Stimulated activated CD4-positive, alpha-beta T cell treated with anti-CD3 and anti-CD28 coated beads, Interleukin-4, amount 100 ng/mL, for 24 hours (primary cell): ENCODE measurements at regions not wholly inside any gene's neighbourhood (a gene's known extent, or its start where the extent isn't known, plus 50 kb on each side); places are given as distances from the start of the nearest gene placed in this dataset.
A peak's percentile ranks its signal among the peaks of the same experiment; 100 is the strongest.

Experiments
- DNase-seq: peaks from one replicate; pipeline ENCODE4 v3.0.0-alpha.2; 2020

DNA sequence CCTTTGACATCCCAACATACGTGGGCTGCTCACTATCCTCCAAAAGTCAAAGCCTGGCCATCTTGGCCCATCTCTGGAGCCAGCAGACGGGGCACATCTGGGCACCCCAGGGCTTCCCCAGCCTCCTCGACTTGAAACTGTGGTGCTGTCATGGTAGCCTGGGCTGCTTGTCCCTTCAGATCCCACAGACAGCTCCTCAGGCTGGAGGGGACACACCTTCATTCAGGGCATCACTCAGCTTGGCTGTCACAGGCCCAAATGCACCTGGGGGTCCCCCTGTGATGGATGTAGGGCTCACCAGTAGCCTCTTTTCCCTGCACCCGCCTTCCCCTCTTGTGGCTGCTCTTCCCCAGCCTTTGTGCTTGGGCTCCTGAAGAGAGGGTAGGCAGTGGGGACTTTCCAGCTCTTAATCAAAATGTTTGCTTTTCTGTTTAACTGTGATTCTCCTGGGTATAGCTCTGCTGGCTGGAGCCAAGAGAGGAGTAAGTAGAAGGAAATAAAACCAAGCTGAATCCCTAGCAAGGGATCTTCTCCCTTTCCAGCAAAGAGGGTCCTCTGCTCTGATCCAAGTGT, 92.3 kb downstream of the GYPC start:
- no peak for DNase-seq

DNA sequence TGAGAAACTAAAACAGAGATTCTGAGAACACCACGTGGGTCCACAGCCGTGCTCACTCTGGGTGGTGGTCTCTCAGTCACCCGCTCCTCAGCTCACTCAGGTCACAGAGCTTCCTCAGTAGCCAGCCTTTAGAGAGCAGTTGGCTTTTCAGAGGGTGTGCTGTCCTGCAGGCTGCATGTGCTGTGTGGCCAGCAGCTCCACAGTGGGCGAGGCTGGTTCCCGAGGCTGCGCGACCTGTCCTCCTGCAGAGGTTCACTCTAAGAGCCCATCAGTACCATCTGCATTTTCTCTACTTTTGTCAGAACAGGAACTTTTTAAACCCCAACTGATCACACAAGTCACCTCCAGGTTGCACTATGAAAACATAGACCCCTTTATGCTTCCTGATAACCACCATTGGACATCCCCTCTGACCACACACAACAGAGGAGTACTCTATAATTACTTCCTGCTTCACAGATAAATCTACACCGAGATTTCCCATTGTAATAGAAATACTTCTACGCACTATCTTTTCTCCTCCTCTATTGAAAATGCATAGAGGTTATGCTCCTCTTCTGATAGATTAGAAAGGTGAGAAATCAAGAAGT, 93.1 kb downstream of the GYPC start:
- DNase-seq, result no peak

DNA sequence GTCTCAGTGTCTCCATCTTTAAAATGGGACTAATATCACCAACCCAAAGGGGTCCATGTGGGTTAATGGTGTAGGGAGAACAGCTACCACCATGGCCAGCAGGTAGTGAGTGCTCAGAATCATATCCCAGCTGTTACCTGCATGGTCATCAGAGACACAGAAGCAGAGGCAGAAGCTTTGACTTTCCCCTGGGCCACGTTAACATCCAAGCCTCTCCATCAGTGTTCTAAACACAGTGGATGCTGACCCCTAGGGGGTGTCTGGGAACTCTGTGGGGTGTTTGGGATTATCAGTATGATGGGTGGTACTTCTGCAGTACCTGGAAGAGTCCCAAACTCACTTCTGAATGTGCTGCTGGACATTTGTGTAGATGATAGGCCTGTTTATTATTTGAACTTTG, 93.6 kb downstream of the GYPC start:
- DNase-seq, result no peak

DNA sequence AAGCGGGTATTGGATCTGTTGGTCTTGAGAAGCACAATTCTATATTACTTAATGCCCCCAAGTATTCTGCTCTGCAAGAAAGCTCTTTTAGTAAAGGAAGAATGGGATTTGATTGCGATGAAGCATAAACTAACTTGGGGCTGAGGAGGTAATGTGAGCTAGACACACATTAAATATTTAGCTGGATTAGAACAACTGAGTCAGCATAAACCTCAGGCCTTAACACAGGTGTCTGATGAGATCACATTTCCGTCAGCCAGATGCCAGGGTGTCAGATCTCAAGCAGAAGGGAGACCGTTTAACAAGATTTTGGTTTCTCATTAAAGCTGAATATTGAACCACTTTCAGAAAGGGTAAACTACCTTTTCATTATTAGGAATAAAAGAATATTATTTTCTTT, 94.5 kb downstream of the GYPC start:
- no peak for DNase-seq

DNA sequence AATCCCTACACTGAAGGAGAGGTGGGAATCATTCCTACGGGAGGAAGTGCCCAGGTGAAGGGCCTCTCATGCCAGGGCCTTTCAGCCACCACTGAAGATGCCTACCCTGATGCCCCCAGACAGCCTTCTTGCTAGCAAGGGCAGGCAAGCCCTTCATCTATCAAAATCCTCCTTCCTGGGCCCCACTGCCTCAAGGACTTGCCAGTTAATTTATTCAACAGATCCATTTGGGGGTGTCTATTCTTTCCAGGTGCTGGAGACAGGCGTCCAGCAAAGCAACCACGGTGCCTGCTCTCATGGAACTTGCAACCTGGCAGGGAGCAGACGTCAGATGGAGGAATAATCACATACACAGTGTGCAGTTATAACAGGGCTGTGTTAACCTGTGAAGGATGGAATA, 95.5 kb downstream of the GYPC start:
- no peak for DNase-seq

DNA sequence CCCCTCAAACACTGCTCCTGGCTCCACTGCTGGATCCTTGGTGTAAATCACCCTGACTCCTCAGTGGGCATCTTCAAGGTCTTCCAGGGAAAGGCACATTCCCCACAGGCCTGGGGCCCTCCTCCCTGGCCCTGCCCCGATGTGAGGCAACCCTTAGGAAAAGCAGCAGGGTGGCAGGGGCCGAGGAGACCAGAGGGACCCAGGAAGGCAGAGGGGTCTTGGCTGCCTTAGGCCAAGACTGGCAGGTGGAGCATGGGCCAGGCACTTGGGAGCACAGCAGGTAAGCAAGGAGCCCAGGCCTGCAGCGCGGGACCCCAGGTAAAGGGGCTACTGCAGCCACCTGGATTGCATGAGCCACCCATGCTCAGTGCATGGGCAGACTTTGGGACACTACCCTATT, 96.9 kb downstream of the GYPC start:
- no peak for DNase-seq

DNA sequence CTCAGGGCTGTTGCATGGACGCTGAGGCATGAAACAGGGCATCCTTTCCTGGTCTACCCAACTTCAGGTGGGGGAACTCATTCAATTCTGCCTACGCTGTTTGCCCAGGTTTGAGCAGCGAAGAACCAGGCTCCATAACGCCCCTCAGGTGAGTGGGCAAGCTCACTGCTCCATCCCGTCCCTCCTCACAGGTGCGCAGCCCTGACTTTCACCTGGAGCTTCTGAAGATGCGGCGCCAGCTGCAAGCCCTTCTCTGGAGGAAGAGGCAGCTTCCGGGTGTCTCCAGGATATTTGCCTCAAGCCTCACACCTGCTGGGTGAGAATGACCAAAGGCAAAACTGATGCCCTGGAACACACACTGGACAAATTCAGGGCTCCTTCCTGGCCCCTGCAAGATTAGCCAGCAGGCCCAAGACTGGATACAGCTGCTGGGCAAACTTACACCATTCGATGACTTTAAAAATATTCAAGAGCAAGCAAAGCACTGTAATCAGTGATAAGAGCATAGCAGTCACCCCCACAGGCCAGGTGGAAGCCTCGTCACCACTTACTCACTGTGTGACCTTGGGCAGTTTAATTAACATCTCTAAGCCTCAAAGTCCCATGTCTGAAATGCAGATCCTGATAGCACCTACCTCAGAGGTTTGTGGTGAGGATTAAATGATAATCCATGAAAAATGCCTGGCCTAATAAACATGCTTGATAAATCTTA, 97.7 kb downstream of the GYPC start:
- no peak for DNase-seq

DNA sequence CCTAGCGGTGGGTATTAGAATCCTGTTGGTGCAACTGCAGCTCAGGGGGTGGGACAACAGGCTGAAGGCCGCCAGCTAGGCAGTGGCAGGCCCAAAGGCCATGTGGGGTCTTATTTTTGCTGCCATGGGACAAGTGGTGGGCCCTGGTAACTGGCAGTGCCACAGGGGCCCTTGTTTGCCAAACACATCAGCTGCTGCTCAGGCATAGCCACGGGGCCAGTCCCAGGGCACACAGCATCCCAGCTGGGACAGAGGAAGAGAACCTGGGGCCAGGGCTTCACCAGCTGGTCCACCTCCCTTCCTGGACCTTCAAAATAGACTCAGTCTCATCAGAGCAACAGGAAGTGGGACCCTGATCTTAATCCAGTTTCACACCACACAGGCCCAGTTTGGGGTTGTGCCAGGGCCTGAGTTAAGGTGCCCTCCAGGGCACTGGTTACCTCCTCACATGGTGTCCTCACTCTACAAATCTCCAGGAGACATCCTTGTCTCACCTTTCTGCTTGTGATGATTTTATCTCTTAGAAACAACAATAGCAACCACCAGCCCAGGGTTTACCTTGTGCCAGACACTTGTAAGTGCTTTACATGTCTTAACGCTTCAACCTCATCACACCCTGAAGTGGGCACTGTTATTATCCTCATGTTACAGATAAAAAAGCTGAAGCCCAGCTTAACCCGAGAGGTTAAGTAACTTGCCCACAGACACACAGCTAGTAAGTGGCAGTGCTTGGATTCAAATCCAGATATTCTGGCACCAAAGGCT, 98.5 kb downstream of the GYPC start:
- no peak for DNase-seq

DNA sequence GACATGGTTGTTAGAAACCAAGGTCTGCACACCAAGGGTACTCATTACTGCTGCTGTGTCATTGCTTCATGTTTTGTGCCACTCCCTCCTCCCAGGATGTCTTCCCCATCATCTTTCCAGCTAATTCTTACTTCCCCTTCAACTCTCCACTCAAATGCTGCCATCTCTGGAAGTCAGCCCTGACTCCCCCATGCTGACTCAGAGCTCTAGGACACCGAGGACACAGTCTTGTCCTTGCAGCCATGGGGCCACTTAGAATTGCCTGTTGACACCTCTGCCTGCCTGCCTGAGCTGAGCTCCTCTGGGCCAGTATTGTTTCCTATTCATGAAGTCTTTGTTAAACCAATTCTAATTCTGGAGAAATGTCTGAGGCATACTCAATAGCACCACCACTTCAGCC, 100.2 kb downstream of the GYPC start:
- DNase-seq, result no peak

DNA sequence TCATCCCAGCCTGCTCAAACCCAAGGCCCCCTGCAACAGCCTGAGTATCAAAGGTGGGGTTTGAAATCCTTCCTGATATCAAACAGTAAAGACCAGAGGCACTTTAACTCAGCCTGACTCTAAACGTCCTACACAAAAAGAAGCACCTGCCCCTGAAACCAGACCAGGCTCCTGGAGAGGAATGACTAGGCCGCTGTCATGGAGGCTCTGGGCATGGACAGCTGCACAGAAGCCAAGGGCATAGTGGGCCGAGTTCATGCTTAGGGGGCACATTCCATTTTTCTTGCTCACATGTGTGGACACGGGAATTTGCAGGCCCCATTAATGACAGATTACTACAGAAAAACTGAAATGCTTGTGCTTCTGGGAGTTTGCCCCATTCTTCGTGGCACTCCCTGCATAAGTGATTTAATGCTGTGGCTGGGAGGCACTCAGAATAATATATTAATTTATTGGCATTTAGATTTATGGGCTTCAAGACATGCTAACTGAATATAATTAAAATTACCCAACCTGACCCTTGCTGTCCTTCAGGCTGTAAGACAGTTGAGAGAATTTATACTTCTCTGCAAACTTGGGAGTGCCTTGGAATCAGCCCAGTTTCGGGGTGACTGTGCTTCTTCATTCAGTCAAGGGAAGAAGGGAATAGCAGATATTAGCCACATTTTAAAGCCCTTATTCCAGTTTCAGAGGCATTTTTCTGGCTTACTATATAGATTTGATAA, 105.5 kb downstream of the GYPC start:
- no peak for DNase-seq

DNA sequence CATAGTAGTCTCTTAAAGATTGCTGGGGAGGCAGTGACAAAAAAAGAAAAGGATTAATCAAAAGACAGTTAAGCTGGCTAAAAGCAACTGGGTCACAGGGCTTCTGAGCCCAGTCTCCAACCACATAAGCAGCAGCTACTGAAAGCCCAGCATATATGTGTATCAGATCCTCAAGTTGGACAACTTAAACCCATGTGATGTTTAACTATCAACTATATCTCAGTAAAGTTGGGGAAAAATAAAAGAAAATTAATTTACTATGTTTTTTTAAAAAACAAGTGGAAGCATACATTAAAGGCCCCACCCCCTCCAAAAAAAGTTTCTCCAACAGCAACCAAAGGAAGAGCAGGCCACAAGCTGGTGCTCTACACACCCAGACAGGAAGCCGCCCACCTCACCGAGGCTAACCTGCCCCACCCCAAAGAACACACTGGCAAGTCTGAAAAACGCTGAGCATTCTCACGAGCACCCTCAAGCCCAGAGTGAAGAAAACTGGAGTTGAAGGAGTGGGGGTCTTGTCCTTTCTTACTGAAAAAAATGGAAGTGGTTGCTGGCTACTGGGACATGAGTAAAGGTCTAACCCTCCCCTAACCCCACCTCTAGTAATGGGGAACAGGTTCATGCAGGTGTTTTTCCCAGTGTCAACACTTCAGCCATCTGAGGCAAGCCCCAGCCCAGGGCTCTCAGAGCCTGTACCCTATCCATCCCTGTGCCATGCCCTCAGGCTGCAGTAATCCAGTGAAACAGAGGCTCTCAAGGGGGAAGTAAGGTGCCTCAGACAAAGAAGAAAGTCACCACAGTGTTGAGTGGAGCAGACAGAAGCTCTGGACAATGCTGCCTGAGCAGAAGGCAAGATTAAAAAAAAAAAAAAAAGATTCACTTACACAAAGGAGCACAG, 106.3 kb downstream of the GYPC start:
- peak; percentile 29 for DNase-seq

DNA sequence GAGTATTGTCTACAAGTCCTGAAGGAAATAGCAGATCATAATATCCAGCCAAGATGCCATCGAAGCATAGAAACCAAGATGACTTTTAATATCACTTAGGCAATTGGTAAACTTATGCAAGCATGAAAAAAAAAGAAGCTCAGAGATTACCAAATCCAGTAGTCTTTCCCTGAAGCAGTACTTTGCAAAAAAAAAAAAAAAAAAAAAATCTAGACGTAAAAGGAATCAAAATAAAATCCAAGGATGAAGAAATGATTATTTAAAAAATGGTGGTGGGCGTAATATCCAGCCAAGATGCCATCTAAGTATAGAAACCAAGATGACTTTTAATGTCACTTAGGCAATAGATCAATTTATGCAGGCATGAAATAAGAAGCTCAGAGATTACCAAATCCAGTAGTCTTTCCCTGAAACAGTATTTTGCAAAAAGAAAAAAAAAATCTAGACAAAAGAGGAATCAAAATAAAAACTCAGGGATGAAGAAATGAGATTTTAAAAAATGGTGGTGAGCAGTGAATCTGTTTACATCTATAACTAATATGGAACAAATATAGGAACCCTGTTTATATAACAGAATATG, 108.8 kb downstream of the GYPC start:
- no peak for DNase-seq

DNA sequence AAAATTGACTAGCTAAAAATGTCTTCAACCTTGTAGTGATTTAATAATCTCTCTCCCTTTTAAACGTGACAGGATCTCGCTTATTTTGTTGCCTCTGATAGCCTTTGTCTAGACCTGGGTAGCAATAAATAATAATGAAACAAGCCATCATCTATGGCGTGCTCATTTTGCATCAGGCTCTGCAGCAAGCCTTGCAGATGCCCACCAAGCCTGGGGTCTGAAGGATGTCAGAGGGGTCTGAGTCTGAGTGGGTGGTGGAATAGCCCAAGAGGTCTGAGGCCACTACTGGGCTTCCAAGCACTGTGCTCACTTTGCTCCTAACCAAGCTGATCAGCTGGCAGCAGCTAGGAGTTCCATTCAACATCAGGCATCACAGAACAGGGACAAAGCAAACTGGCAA, 109.4 kb downstream of the GYPC start:
- no peak for DNase-seq

DNA sequence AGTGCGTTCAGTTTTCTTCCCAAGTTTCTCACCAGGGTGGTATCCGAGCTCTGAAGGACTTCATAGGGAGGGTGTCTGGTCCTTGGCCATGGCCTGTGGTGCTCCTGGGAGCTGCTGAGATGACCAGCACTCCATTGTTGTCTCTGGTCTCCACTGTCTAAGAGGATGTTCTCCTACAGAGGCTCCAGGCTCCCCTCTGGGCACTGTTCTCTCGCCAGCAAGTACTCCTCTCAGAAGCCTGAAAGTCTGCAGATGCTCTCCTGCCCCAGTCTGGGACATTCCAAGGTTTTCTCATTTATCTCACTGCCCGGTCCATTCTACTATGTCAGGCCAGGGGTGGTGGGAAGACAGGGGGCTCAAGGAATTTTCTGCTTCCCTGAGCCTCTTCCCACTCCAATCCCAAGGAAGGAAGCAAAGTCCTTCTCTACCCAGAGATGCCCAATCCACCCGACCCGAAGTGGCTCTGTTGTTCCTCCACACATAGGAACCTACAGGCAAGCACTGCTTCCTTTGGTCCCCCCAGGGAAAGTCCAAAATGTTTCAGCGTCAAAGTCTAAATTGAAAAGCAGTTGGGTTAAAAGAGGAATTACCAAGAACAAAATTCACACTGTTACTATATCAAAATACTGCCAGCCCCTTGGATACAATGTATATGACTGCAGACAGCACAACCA, 110.5 kb downstream of the GYPC start:
- DNase-seq, result no peak

DNA sequence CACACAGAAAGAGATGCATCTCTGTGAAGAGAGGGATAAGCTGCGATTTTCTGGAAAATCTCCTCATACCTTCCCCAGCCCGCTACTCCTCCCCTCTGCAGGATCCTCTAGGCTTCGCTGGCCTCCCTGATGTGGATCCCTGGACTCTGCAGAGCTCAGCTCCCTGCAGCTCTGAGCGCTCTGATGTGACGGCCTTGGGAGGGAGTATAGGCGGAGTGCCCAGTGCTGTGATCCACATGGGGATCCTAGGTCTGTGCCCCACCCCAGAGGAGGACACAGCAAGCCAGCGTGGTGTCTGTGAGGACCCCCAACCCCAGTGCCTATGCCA, 111.0 kb downstream of the GYPC start:
- no peak for DNase-seq

DNA sequence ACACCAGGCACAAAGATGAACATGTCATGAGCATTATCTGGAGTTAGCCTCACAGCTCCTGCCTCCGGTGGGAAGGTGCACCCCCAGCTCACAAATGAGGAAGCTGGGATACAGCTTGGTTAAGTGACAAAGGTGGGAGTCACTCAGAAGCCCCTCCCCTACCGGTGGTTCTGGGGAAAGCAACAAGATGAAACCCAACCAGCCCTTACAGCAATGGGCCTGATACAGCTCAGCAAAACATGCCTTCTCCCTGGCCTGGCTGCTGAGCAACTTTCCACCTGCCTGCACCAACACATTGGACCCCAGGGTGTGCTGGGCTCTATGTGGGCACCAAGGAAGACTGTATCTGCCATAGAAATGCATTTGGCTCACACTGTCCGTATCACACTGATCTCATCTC, 113.2 kb downstream of the GYPC start:
- DNase-seq, result no peak

DNA sequence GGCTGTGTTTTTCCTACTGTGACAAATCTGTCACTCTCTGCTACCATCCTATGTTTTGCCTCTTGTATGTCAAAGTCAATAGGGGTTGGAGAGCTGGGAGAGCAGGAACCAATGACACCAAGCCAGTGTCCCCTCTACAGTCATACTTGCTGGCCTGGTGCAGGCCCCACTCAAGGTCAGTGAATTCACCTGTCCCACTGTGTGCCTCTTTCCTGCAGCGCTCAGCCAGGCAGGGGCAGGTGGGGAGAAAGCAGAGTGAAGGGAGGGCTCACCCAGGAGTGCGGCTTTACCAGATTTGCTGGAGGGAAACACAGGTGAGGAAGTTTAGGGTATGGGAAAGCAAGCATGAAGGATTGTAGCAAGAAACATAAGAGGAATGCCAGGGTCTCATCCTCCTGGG, 114.5 kb downstream of the GYPC start:
- no peak for DNase-seq

DNA sequence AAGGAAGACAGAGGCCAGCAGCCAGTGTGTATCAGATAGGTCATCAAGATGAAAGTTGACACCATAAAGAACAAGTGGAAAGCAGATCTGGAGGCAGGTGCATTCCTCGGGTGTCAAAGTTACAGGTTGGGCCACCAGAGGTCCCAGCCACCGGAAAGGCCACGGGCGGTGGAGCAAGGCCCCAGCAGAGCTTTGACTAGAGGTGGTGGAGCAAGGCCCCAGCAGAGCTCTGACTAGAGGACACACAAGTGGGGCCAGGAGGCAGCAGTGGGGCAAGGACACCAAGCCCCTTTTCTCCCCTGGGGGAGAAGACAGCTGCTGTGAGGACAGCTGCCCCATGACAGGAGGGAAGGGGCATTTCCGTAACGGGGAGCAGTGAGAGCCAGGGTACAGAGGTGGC, 115.1 kb downstream of the GYPC start:
- DNase-seq, result no peak

DNA sequence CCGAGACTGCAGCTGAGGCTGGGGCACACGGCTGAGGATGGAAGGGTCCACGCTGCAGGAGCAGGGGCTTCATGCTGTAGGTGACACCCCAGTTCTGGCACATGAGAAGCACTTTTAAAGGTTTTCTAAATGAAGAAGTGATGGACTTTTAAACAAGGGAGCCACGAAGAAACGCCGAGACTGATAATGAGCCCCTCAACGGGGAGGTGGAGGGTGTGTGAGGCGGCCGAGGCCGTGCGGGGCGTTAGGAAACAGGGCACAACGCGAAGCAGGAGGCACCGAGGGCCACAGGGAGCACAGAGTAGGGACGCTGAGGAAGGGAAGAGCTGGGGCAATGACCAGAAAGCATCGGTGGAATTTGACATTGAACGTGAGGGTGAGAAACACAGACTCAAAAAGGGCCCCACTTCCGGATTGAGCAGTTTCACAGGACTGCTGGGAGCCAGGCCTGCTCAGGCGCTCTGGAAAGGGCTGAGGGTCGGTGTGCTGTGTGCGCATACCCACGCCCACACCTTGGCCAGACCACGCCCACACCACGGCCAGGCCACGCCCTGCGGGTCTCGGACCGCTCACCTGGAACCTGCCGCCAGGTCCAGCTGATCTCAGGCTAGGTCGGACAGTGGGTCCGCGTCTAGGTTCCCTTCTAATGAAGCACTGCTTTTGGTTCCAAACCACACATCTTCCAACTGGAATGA, 115.7 kb downstream of the GYPC start:
- DNase-seq, result no peak

DNA sequence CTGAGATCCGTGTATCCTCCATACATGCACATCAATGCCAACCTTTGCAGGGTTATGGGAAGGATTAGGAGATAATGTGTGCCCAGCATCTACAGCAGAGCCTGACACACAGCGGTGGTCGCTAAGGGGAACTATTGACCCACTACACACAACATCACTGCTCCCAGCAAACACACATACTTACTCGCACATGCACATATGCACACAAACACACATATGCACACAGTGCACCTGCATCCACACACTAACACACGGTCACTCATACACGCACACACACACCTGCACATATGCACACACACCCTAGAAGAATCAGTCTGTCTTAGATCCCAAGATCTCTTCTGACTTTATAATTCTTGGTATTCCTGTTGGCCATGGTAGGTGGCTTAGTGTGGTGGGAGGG, 118.3 kb downstream of the GYPC start:
- DNase-seq, result no peak

DNA sequence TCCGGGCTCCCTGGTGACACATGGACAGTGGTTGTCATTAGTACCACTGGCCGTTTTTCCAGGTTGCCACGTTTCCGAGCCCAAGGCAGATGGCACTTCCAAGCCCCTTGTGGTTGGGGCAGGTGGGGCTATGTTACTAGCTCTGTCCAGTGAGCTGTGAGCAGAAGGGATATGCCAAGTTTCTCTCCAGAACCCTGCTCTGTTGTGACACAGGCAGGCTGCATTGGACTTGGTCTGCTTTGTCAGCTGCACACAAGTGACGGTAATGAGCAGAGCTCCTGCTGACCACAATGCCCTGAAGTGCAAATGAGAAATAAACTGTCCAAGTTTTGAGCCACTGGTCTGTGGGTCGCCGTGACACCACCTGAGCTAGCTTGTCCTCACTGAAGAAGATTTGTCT, 118.8 kb downstream of the GYPC start:
- DNase-seq, result no peak
